Fibroblast of villous mesenchyme (primary cell): ENCODE measurements at regions not wholly inside any gene's neighbourhood (a gene's known extent, or its start where the extent isn't known, plus 50 kb on each side); places are given as distances from the start of the nearest gene placed in this dataset.
"Not testable (repeated sequence)": the region's sequence is repeated elsewhere in the genome, so short reads cannot be mapped to it uniquely, and the experiment has no call there.

Source experiments
- DNase-seq: peaks from one replicate; pipeline ENCODE4 v3.0.0-alpha.2; 2010; ENCODE audit warnings: low read depth
- H3K4me3 ChIP-seq: 2 replicates; pipeline ENCODE4 v1.5.1; 2011; ENCODE audit warnings: low read depth, mild to moderate bottlenecking, low read length
- CTCF ChIP-seq: IDR thresholded peaks from 2 replicates; pipeline ENCODE4 v1.5.1; 2012; ENCODE audit warnings: low read depth, mild to moderate bottlenecking, low read length; ENCODE audit not compliant: insufficient read depth

DNA sequence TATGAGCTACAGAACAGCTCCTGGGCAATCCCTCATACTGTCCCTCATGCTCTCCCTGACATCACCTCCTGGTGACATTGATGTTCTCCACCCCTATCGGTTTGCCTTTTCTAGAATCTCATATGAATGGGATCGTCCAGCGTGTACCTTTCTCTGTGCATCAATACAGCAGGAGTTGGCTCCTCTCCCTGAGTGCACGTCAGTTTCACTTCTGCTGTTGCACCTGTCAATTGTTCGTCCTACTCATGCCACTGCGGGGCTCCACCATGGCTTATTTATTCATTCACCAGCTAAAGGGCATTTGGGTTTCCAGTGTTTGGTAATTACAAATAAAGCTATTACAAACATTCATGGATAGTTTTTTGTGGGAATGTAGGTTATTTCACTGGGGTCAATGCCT is 269.1 kb upstream of the ZFP42 start:
- TF ChIP-seq CTCF: no peak
- DNase-seq: no peak
- H3K4me3 ChIP-seq: no peak overlapping the region

- no peak for DNase-seq
- H3K4me3 ChIP-seq: no peak overlapping the region
- TF ChIP-seq CTCF: no peak
Measured at GRCh38 chr4:187732524-187732923, 263.0 kb upstream of the ZFP42 start.

DNA sequence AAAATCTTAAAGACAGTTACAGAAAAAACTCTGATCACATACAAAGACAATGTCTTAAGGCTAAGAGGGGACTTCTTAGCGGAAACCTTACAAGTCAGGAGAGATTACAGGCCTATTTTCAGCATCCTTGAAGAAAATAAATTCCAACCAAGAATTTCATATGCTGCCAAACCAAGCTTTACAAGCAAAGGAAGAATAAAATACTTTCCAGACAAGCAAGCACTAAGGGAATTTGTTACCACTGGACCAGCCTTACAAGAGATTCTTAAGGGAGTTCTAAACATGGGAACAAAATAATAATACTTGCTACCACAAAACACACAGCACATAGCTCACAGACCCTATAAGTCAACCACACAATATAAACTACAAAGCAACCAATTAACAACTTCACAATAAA is 255.8 kb upstream of the ZFP42 start:
- DNase-seq: no peak
- H3K4me3 ChIP-seq: no peak overlapping the region
- TF ChIP-seq CTCF: no peak

GRCh38 chr4:187744911-187745310 is 250.7 kb upstream of the ZFP42 start:
- no peak overlapping the region for H3K4me3 ChIP-seq
- DNase-seq: no peak
- TF ChIP-seq CTCF: no peak

- H3K4me3 ChIP-seq, DNase-seq: not testable (repeated sequence)
Measured at GRCh38 chr4:187750652-187751051, 244.9 kb upstream of the ZFP42 start.

GRCh38 chr4:187767158-187767557 is 228.4 kb upstream of the ZFP42 start:
- DNase-seq: no peak

DNA sequence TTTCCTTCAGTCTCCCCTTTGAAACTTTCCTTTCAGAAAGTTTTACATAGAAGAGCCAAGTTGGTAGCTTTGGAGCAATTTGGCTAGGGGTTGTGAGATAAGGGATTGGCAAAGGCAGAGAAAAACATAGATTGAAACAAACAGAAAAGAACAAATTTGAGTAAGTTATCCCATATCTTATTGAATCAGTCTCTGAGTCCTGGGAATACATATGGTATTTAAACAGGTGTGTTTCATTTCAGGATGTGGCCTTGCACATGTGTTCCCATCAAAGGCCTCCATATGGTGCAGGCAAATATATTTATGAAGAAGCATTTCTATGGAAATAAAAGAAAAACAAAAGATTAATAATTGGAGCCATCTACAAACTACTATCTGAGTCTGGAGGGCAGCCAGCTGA is 227.9 kb upstream of the ZFP42 start:
- DNase-seq: no peak
- no peak for TF ChIP-seq CTCF
- H3K4me3 ChIP-seq: no peak overlapping the region

More at GRCh38 chr4:187767158-187767557, 228.4 kb upstream of the ZFP42 start:
- no peak for TF ChIP-seq CTCF
- H3K4me3 ChIP-seq: no peak overlapping the region
